Upper lobe of left lung (tissue), 4 donors: ENCODE measurements at regions not wholly inside any gene's neighbourhood (a gene's known extent, or its start where the extent isn't known, plus 50 kb on each side); places are given as distances from the start of the nearest gene placed in this dataset.

ENCODE experiments used
- CTCF ChIP-seq, 6 experiments: fragments of 450-650 bp in 4 of 6; fragments of 200-600 bp in 2 of 6; sonication (generic) in 2 of 6; IDR thresholded peaks; one replicate each; pipeline ENCODE4 v1.5.1; 2016 to 2019; ENCODE audit warnings: antibody characterized with exemption in 6 of 6
- POLR2A ChIP-seq, 4 donors: fragments of 450-650 bp; IDR thresholded peaks; one replicate each; pipeline ENCODE4 v1.5.1; 2016 to 2017; ENCODE audit warnings: antibody characterized with exemption in 4 of 4, mild to moderate bottlenecking in 2 of 4

- TF ChIP-seq CTCF (IDR thresholded peaks at IDR 0.05): no peak
- TF ChIP-seq POLR2A (IDR thresholded peaks at IDR 0.05): no peak
These were observed 125.6 kb downstream of the KLF6 start for GRCh38 chr10:3659203-3659917.
